GM12892 (cell line): ENCODE measurements at regions not wholly inside any gene's neighbourhood (a gene's known extent, or its start where the extent isn't known, plus 50 kb on each side); places are given as distances from the start of the nearest gene placed in this dataset.

ENCODE experiments used
- DNase-seq: peaks from one replicate; pipeline ENCODE4 v3.0.0; 2011; ENCODE audit not compliant: insufficient read length
- FAIRE-seq: peaks from 2 replicates; lab custom pipeline; 2011; peaks lifted over from hg19 to GRCh38; lab: Jason Lieb, UNC
- POLR2A ChIP-seq: IDR thresholded peaks from 2 replicates; pipeline ENCODE4 v1.6.1; 2011; ENCODE audit warnings: low read depth, low read length, control low read depth
- POLR2AphosphoS5 ChIP-seq: IDR thresholded peaks from 2 replicates; pipeline ENCODE4 v1.6.1; 2011; ENCODE audit warnings: low read depth, low read length, control low read depth
- TAF1 ChIP-seq: IDR thresholded peaks from 2 replicates; pipeline ENCODE4 v1.6.1; 2011; ENCODE audit warnings: low read depth, mild to moderate bottlenecking, control low read depth, low read length, borderline replicate concordance

- TF ChIP-seq POLR2AphosphoS5 (no peak), POLR2A (no peak)
- no peak for DNase-seq
- FAIRE-seq, result no peak
Observed at GRCh38 chr12:125639826-125640225, 574.6 kb downstream of the AACS start.

DNA sequence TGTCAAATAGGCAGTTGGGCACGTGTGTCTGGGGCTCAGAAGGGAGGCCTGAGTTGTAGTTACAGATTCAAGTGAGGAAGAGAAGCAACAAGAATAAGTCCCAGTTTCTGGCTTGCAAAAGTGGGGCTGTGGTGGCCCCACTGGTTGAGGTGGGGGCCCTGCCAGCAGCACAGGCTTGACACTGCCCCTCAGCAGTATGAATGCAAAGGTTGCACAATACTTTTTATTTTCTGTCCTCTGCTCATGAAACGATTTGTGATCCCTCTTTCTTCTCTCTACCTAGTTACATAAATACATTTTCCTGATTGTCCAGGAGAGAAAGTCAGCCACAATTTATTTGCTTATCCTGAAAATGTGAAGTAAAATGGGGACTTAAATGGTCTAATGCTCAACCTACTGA, 577.8 kb downstream of the AACS start:
- FAIRE-seq (no peak), DNase-seq (no peak)
- TF ChIP-seq POLR2A (no peak), POLR2AphosphoS5 (no peak), TAF1 (no peak)

- FAIRE-seq (no peak), DNase-seq (no peak)
- TF ChIP-seq TAF1 (no peak), POLR2A (no peak), POLR2AphosphoS5 (no peak)
Observed at GRCh38 chr12:125645724-125646123, 580.5 kb downstream of the AACS start.

DNA sequence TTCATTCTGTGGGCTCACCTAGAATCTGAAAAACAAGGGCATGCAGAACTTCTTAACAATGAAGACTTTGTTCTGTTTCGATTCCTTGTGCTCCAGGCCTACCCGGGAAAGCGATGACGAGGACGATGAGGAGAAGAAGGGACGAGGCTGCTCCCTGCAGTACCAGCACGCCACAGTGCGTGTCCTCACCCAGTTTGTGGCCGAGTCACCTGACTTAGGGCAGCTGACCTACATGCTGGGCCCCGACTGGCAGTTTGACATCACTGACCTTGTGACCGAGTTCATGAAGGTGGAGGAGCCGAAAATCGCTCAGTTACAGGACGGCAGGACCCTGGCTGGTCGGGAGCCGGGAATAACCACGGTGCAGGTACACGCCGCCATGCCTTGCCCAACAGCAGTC, 585.4 kb downstream of the AACS start:
- TF ChIP-seq TAF1 (no peak), POLR2AphosphoS5 (no peak), POLR2A (no peak)
- FAIRE-seq (no peak), DNase-seq (no peak)

GRCh38 chr12:125651625-125652024, 586.4 kb downstream of the AACS start:
- DNase-seq, result no peak
- TF ChIP-seq POLR2AphosphoS5, result no peak
- TF ChIP-seq TAF1, result no peak
- no peak for TF ChIP-seq POLR2A
- FAIRE-seq, result no peak

- TF ChIP-seq POLR2A, result no peak
- TF ChIP-seq TAF1, result no peak
- TF ChIP-seq POLR2AphosphoS5, result no peak
- DNase-seq (no peak), FAIRE-seq (no peak)
Observed at GRCh38 chr12:125652681-125653080, 587.4 kb downstream of the AACS start.

DNA sequence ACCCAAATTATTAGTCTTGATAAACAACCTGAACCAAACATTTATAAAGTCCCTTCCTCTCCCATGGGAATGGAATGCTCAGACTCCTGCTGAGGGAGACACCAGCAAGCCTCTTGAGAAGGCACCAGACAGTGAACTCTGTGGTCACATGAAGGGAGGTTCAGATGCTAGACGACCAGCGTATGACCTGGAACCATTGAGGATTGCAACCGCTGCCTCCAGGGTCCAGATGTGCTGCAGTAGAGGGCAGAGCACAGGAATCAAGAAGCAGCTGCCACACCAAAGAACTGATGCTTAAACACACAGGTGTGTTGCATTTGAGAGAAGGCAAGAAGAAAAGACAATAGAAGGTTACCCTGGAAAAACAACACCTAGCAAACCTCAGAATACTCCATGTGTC, 592.4 kb downstream of the AACS start:
- no peak for DNase-seq
- TF ChIP-seq POLR2AphosphoS5 (no peak), POLR2A (no peak), TAF1 (no peak)
- FAIRE-seq, result no peak

GRCh38 chr12:125674554-125675338, 609.5 kb downstream of the AACS start:
- no peak for FAIRE-seq
- TF ChIP-seq POLR2A, result no peak
- TF ChIP-seq TAF1, result no peak
- no peak for TF ChIP-seq POLR2AphosphoS5
- no peak for DNase-seq

DNA sequence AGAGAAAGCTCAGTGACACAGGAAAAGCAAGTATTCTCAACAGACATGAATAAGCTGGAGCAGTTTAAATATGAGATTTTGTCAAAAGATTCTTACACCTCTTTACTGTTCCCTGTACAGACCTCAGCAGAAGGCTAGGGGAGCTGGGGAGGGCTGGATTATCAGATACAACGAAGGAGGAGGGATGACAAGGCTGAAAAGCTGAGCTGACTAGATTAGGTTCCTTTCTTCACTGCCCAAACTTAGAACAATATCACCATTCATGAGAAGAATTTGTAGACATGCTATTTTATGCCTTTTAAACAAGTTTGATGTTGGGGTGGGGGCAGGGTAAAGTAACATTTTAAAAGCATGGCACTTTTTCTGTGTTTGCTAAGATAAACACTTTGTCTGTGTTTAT, 611.1 kb downstream of the AACS start:
- TF ChIP-seq TAF1 (no peak), POLR2A (no peak), POLR2AphosphoS5 (no peak)
- FAIRE-seq (no peak), DNase-seq (no peak)

- TF ChIP-seq TAF1 (no peak), POLR2AphosphoS5 (no peak), POLR2A (no peak)
- DNase-seq (no peak), FAIRE-seq (no peak)
Observed at GRCh38 chr12:125677829-125678228, 612.6 kb downstream of the AACS start.

GRCh38 chr12:125678589-125678993, 613.4 kb downstream of the AACS start:
- no peak for FAIRE-seq
- TF ChIP-seq POLR2A (no peak), POLR2AphosphoS5 (no peak), TAF1 (no peak)
- DNase-seq, result no peak

GRCh38 chr12:125683748-125684381, 618.6 kb downstream of the AACS start:
- DNase-seq, result peak; percentile 44
- no peak for FAIRE-seq
- no peak for TF ChIP-seq POLR2A
- no peak for TF ChIP-seq TAF1
- no peak for TF ChIP-seq POLR2AphosphoS5
